Panc1 (cell line): ENCODE measurements at regions not wholly inside any gene's neighbourhood (a gene's known extent, or its start where the extent isn't known, plus 50 kb on each side); places are given as distances from the start of the nearest gene placed in this dataset.

Source experiments
- ATAC-seq: fragments of 200-7000 bp; cut with Tn5 transposase; 2 replicates; pipeline ENCODE4 v1.9.1; 2020; ENCODE audit warnings: mild to moderate bottlenecking, moderate library complexity
- BruUV-seq: library from RNA; stranded (reverse); fragments of 400-500 nt; replicated peaks from 2 replicates; lab custom pipeline; 2021; lab: Mats Ljungman, UMichigan
- CTCF ChIA-PET: fragments of 300-600 bp; sonication (Branson Sonifier 250); formaldehyde crosslinking; loops from one replicate; lab custom pipeline; 2022; ENCODE audit warnings: antibody characterized with exemption; lab: Charles Lee
- POLR2A ChIA-PET: fragments of 300-600 bp; sonication (Branson Sonifier 250); formaldehyde crosslinking; loops from one replicate; lab custom pipeline; 2022; ENCODE audit warnings: antibody characterized with exemption; lab: Charles Lee
- DNase-seq: peaks from one replicate; pipeline ENCODE4 v3.0.0-alpha.2; 2010; ENCODE audit warnings: low read depth, low spot score
- H3K27ac ChIP-seq: 2 replicates; pipeline ENCODE4 v1.5.1; 2011; ENCODE audit warnings: mild to moderate bottlenecking, low read length, inconsistent platforms
- H3K27me3 ChIP-seq: fragments of 200-500 bp; sonication (Bioruptor generic); 2 replicates; pipeline ENCODE4 v1.6.0; 2014; ENCODE audit warnings: low read length, inconsistent platforms; ENCODE audit not compliant: control insufficient read depth, insufficient read depth
- H3K36me3 ChIP-seq: fragments of 200-500 bp; sonication (Bioruptor generic); 2 replicates; pipeline ENCODE4 v1.5.1; 2014; ENCODE audit warnings: inconsistent platforms, mild to moderate bottlenecking, low read length, moderate library complexity; ENCODE audit not compliant: control insufficient read depth, insufficient read depth
- H3K4me1 ChIP-seq: 2 replicates; pipeline ENCODE4 v1.5.1; 2011; ENCODE audit warnings: inconsistent platforms, mild to moderate bottlenecking, low read length, moderate library complexity; ENCODE audit not compliant: control insufficient read depth, insufficient read depth
- H3K4me3 ChIP-seq, 2 experiments: 2 replicates each; pipeline ENCODE4 v1.5.1; 2011 to 2012; ENCODE audit warnings: low read depth in 2 of 2, low read length in 2 of 2, mild to moderate bottlenecking in 2 of 2, inconsistent platforms in 1 of 2, moderate library complexity in 1 of 2
- H3K9me3 ChIP-seq: fragments of 200-500 bp; sonication (Bioruptor generic); 2 replicates; pipeline ENCODE4 v1.5.1; 2014; ENCODE audit warnings: low read depth, mild to moderate bottlenecking, inconsistent platforms, low read length, moderate library complexity; ENCODE audit not compliant: control insufficient read depth, insufficient read depth
- POLR2AphosphoS5 ChIP-seq: IDR thresholded peaks from 2 replicates; pipeline ENCODE4 v1.6.1; 2012; ENCODE audit warnings: mild to moderate bottlenecking, low read depth, low read length, moderate library complexity
- SIN3A ChIP-seq: IDR thresholded peaks from 2 replicates; pipeline ENCODE4 v1.6.1; 2012; ENCODE audit warnings: low read depth, mild to moderate bottlenecking, low read length, moderate library complexity, borderline replicate concordance; ENCODE audit not compliant: insufficient read depth
- TCF7L2 ChIP-seq: IDR thresholded peaks from 2 replicates; pipeline ENCODE4 v1.6.1; 2011; ENCODE audit warnings: mild to moderate bottlenecking, low read depth, low read length, inconsistent platforms
- in situ Hi-C: cut with HindIII; loops from 2 replicates; pipeline ENCODE4 v1.10.0; 2016; ENCODE audit warnings: low sequenced_read_pairs, low pct_unique_long_range_greater_than_20kb
- intact Hi-C: fragments of 100-400 bp; cut with micrococcal nuclease; formaldehyde crosslinking; loops from one replicate; pipeline ENCODE4 v1.10.0; 2022; ENCODE audit not compliant: unreplicated experiment
- TF ChIP-seq, protein P1 (sequence below), 2 experiments: IDR thresholded peaks; 2 replicates each; pipeline ENCODE4 v1.6.1; 2011 to 2012; ENCODE audit warnings: low read depth in 2 of 2, control low read depth in 1 of 2, low read length in 1 of 2, mild to moderate bottlenecking in 1 of 2, moderate library complexity in 1 of 2; ENCODE audit not compliant: insufficient read depth in 1 of 2
- TF ChIP-seq, protein P2 (sequence below): fragments of 450-650 bp; IDR thresholded peaks from 2 replicates; pipeline ENCODE4 v1.5.1; 2017; ENCODE audit warnings: mild to moderate bottlenecking

DNA sequence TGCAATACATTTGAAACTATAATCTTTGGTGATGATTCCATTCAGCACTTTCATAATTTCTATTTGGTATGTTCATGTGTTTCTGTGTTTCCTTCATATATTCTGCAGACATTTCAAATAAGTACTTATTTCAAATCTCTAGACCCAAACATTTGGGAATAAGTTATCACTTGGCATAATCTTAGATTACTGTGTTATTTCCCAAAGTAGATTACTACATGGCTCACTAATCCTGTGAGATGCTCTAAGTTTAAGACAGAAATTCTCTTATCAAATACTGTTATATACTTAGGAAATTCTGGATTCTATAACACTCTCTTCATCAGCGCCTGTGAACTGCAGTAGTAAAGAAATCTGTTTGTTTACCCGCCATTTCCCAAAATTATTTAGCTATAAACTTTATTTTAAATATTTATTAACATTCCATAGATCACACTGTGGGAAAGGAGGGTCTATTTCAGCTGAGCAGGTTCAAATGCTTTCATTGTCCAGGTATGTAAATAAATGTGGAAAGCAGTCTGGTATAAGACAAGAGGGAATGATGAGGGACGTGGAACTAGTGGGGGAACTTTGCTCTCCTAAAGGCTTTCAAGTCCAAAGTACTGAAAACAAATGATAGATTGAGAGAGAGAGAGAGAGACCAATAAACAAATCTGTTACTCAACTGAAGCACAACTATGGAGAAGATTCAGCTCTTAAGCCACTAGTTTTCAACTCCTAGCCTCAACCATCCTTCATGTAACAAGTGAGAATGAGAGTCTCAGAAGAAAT lies 61.8 kb upstream of the TOM1L1 start:
- intact Hi-C loops (no loop called here), in situ Hi-C loops (no loop called here)
- DNase-seq (no peak), ATAC-seq (no peak)
- no TSS peak for BruUV-seq
- no peak overlapping the region for H3K27ac ChIP-seq
- H3K9me3 ChIP-seq = no peaks in the 10 kb centered on the region
- CTCF ChIA-PET = no interaction called here
- POLR2A ChIA-PET = no interaction called here
- TF ChIP-seq, protein P1, sequence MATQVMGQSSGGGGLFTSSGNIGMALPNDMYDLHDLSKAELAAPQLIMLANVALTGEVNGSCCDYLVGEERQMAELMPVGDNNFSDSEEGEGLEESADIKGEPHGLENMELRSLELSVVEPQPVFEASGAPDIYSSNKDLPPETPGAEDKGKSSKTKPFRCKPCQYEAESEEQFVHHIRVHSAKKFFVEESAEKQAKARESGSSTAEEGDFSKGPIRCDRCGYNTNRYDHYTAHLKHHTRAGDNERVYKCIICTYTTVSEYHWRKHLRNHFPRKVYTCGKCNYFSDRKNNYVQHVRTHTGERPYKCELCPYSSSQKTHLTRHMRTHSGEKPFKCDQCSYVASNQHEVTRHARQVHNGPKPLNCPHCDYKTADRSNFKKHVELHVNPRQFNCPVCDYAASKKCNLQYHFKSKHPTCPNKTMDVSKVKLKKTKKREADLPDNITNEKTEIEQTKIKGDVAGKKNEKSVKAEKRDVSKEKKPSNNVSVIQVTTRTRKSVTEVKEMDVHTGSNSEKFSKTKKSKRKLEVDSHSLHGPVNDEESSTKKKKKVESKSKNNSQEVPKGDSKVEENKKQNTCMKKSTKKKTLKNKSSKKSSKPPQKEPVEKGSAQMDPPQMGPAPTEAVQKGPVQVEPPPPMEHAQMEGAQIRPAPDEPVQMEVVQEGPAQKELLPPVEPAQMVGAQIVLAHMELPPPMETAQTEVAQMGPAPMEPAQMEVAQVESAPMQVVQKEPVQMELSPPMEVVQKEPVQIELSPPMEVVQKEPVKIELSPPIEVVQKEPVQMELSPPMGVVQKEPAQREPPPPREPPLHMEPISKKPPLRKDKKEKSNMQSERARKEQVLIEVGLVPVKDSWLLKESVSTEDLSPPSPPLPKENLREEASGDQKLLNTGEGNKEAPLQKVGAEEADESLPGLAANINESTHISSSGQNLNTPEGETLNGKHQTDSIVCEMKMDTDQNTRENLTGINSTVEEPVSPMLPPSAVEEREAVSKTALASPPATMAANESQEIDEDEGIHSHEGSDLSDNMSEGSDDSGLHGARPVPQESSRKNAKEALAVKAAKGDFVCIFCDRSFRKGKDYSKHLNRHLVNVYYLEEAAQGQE (IDR thresholded peaks at IDR 0.05; ENCODE audit: insufficient read depth in 1 of 2, low read depth in 2 of 2, low read length in 1 of 2) = no peak
- TF ChIP-seq SIN3A (no peak), POLR2AphosphoS5 (no peak), TCF7L2 (no peak)
- TF ChIP-seq, protein P2, sequence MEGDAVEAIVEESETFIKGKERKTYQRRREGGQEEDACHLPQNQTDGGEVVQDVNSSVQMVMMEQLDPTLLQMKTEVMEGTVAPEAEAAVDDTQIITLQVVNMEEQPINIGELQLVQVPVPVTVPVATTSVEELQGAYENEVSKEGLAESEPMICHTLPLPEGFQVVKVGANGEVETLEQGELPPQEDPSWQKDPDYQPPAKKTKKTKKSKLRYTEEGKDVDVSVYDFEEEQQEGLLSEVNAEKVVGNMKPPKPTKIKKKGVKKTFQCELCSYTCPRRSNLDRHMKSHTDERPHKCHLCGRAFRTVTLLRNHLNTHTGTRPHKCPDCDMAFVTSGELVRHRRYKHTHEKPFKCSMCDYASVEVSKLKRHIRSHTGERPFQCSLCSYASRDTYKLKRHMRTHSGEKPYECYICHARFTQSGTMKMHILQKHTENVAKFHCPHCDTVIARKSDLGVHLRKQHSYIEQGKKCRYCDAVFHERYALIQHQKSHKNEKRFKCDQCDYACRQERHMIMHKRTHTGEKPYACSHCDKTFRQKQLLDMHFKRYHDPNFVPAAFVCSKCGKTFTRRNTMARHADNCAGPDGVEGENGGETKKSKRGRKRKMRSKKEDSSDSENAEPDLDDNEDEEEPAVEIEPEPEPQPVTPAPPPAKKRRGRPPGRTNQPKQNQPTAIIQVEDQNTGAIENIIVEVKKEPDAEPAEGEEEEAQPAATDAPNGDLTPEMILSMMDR = no peak
- no peaks in the 10 kb centered on the region for H3K36me3 ChIP-seq
- no peak overlapping the region for H3K4me3 ChIP-seq
- no peaks in the 10 kb centered on the region for H3K27me3 ChIP-seq
- no peaks in the 10 kb centered on the region for H3K4me1 ChIP-seq

DNA sequence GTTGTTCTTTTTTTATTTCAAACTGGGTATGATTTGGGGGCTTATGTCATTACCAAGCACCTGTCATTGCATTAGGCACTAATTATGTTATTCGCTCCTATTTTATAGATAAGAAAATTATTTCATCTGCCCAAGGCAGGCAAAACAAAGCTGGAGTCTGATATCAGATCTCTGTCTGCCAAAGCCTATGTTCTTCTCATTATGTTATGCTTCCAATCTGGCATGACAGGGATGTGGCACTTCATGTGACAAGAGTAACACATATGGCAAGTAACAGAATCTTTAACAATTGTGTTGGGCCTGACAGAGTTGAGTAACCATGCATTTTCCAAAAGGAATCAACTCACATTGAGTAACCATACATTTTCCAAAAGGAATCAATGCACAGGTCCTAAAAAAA lies 61.2 kb upstream of the TOM1L1 start:
- no peak overlapping the region for H3K4me3 ChIP-seq
- H3K27me3 ChIP-seq = no peaks in the 10 kb centered on the region
- H3K9me3 ChIP-seq = no peaks in the 10 kb centered on the region
- in situ Hi-C loops (no loop called here), intact Hi-C loops (no loop called here)
- ATAC-seq (no peak), DNase-seq (no peak)
- CTCF ChIA-PET = no interaction called here
- no peaks in the 10 kb centered on the region for H3K36me3 ChIP-seq
- TF ChIP-seq POLR2AphosphoS5 = no peak
- TF ChIP-seq SIN3A = no peak
- TF ChIP-seq TCF7L2 = no peak
- TF ChIP-seq, protein P2 = no peak
- TF ChIP-seq, protein P1 (IDR thresholded peaks at IDR 0.05; ENCODE audit: insufficient read depth in 1 of 2, low read depth in 2 of 2, low read length in 1 of 2) = no peak
- no peak overlapping the region for H3K27ac ChIP-seq
- no TSS peak for BruUV-seq
- POLR2A ChIA-PET = no interaction called here
- no peaks in the 10 kb centered on the region for H3K4me1 ChIP-seq
